Ectodermal cell (in vitro differentiated cells): ENCODE measurements at regions not wholly inside any gene's neighbourhood (a gene's known extent, or its start where the extent isn't known, plus 50 kb on each side); places are given as distances from the start of the nearest gene placed in this dataset.

ENCODE experiments used
- H3K27ac ChIP-seq: 2 replicates; pipeline ENCODE4 v1.7.0; 2013; ENCODE audit warnings: mild to moderate bottlenecking, low read depth, low read length; ENCODE audit not compliant: insufficient read depth, poor library complexity, severe bottlenecking
- H3K27me3 ChIP-seq: 2 replicates; pipeline ENCODE4 v1.7.0; 2013; ENCODE audit warnings: mild to moderate bottlenecking, low read length; ENCODE audit not compliant: insufficient read depth, control insufficient read depth, poor library complexity, severe bottlenecking
- H3K36me3 ChIP-seq: one replicate; pipeline ENCODE4 v1.7.0; 2013; ENCODE audit warnings: low read length; ENCODE audit not compliant: control insufficient read depth, insufficient read depth
- H3K4me1 ChIP-seq: one replicate; pipeline ENCODE4 v1.7.0; 2013; ENCODE audit warnings: low read length; ENCODE audit not compliant: control insufficient read depth, insufficient read depth
- H3K4me3 ChIP-seq: 2 replicates; pipeline ENCODE4 v1.7.0; 2013; ENCODE audit warnings: low read depth, low read length, control low read depth; ENCODE audit not compliant: insufficient read depth
- H3K9me3 ChIP-seq: 2 replicates; pipeline ENCODE4 v1.7.0; 2013; ENCODE audit warnings: mild to moderate bottlenecking, low read length, moderate library complexity; ENCODE audit not compliant: control insufficient read depth
- WGBS, 2 experiments: methylation state at CpG; one replicate each; pipeline ENCODE4 v1.1.7; 2013; ENCODE audit warnings: missing lambda C conversion rate in 2 of 2; 5-methylcytosine and 5-hydroxymethylcytosine counted together

DNA sequence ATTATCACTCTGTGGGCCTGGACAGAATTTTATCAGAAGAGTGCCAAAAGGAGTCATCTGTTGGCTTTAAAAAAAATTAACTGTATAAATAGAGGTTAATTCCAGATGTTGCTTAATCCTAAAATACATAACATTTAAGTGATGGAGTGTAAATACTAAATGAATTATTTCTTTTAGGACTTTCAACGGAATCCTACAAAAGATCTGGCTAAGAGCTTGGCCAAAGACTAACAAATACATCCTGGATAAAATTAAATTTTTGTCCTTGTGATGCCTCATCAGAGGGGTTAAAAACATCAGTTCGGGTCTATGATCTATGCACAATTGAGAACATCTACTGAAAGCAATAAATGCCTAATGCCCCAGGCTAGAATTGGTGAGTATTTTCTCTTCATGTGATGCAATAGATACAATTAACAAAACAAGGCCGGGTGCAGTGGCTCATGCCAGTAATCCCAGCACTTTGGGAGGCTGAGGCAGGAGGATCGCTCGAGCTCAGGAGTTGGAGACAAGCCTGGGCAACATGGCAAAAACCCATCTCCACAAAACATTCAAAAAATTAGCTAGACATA is 49.8 kb upstream of the RAP1B start:
- 87 to 94% methylated on average over 4 to 5 of the region's 5 CpGs for WGBS, 2 experiments
- H3K27ac ChIP-seq = no peak overlapping the region

More for the DNA sequence above, 49.8 kb upstream of the RAP1B start:
- Histone ChIP-seq H3K27me3 (no peaks in the 10 kb centered on the region), H3K9me3 (no peaks in the 10 kb centered on the region), H3K4me3 (no peak overlapping the region), H3K36me3 (no peaks in the 10 kb centered on the region), H3K4me1 (peaks cover 6% of the 10 kb centered on the region)
